NCI-H2107 treated with DMSO at 0.1 percent for 48 hours (cell line): ENCODE measurements at regions not wholly inside any gene's neighbourhood (a gene's known extent, or its start where the extent isn't known, plus 50 kb on each side); places are given as distances from the start of the nearest gene placed in this dataset.

ENCODE experiments used
- DNase-seq: peaks from one replicate; lab custom pipeline; 2025; ENCODE audit not compliant: unreplicated experiment; lab: John Stamatoyannopoulos, UW

DNA sequence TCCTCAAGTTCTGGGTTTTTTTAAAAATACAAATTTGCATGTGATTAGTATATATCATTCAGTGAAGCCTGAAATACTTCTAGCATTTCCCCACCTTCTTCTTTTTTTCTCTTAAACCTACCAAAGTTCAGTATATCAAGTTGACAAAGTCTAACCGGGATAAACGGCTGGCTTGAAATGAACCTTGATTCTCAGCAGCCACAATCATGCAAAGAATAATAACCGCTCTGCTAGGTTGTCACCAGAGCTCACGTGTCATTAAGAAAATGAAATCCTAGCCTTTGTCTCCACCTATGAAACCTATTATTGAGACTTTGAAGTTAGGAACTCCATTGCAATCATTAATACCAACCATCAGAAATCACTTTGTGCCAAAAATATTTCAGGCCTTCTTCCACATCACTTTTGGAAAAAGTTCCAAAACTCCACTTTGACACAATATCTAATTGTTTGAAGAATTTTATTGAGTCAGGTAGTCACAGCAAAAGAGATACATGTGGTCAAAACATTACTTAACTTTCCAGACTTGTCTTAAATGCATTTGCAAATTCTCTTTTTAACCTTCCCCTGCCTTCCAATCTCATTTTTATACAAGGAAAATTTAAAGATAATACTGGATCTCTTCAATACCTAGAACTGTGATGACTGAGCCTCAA lies 285.6 kb upstream of the ACVR2A start:
- no peak for DNase-seq

DNA sequence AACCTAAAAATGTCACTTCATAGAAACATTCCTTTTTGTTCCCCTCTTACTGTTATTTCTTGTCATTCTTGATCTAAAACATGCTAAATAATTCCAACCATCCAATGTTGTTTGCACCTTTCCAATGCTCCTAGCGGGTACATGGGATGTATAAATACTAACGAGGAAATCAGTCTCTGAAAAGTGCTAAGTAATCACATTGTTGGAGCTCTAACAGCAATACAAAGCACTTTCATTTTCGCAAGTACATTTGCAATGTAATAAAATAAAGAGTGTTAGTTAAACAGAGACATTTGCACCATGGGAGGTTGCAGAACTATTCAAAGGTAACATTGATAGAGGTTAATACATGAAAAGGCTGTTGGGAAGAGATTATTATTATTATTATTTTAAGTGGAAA lies 286.2 kb upstream of the ACVR2A start:
- no peak for DNase-seq

DNA sequence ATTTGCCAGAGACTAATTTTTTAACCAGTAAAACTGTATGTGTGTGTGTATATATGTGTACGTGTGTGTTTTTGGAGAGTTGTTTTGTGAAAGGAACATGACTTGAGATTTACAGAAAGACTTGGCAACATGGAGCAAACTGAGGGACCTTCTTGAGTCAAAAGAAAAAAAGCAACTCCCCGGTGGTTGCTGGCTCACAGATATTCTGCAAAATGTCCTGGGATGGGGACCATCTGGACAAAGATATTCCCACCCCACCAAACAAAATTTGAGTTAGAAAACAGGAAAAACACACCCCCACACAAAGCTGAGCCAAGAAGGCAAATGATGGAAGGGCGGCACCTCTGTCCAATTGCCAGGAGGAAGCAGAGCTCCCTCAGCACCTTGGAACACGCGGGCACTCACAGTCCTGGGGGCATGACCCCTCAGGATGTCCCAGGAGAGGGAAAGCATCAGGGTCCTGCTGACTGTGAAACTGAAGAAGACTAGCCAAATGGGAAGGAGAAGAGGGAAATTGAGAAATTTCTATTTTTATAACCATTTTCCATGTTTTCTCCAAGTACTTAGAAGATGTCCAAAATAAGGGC lies 290.2 kb upstream of the ACVR2A start:
- no peak for DNase-seq

DNA sequence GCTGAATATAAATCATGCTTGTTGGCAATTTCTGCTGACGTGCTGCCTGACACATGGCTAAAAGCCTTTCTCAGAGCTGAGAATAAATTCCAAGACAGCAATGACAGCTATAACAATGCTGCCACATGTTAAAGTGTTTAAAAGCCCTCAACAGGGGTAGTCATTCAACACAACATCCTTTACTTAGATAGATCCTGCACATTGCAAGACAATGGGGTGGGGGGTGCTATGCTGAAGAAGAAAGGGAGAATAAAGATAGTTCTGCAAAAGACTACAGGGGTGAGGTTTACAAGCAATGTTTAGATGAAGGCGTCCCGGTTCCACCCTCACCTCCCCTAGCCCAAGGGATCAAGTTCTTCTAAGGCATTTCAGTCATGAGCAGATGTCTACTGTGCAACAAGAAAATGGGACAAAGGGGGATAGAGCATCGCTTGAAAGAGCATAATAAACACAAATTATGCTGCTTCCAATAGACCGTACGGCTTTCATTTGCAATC lies 291.0 kb upstream of the ACVR2A start:
- DNase-seq: no peak

DNA sequence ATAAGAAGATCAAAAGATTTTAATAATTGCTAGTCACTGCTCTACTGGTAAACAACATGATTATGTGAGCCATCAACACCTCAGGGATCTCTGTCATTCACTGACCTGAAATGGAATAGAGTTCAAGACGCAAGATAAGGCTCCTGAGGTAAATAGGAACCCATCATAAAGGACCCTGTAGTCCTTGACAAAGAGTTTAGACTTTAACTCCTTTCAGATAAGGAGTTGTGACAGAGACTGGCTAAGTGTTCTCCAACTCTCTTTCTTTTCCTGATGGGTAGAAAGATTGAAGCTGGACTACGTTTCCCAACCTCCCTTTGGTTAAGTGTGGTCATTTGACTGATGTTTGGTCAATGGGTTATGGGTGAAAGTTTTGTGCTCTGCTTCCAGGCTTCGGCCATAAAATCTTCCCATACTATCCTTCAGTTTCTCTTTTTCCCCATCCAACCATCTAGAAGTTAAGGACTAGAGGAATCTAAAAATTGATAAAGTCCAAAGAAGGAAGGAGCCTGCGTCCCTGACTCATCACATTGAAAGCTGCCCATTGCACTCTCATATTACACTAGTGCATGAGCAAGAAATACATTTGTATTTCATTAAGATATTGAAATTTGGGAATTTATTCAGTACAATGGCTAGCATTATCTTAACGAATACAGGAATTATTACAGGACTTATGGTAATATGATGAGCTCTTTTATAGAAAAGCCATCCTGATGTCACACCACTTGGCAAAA lies 293.7 kb upstream of the ACVR2A start:
- DNase-seq: no peak

DNA sequence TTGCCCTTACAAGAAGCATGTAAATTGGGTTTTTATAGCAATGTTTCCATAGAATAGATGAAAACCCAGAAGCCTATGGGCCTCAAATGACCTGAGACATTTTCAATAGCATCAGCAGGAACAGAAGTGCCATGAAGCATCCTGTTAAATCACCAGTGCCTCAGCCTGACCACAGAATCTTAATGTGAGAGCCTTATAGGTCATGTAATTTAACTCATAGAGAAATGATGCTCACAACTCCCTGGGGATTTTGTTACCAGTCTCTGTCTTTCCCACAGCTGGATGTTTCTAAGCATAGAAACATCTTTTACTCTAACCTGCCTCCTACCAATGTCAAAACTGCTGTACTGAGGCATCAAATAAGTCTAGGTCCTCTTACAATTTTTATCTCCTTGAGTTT lies 295.8 kb upstream of the ACVR2A start:
- DNase-seq: no peak

DNA sequence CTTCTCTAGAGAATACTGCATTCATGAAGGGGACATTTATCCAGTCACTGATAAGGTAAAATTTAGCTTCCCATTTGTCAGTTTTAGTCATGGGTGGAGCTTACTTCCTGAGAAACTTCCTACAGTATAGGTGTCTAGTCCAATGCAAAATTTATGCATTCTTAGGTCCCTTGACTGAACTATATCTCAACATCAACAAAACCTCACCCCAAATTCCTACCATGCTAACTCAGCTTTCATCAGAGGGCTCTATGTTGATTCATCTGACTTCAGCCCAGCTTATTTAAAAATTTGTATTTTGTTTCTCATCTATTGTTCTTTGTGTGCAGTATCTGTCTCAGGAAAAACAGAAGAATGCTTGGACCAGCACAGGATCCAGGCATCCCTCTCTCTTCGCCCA lies 296.4 kb upstream of the ACVR2A start:
- no peak for DNase-seq

DNA sequence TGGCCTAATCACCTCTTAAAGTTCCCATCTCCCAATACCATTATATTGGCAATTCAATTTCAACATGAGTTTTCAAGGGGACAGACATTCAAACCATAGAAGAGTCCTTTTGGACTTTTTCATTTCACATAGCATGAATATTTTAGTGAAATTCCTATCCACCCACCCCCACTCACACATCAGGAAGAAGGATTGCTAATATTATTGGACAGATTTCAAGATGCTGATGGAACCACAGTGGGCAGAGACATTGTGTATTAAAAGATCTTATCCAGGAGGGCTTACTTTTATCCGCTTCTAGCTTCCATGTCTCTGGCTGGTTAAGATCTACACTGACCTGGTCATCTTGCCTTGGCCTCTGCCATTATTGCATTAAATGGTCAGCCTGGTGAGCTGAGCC lies 297.4 kb upstream of the ACVR2A start:
- DNase-seq: no peak

DNA sequence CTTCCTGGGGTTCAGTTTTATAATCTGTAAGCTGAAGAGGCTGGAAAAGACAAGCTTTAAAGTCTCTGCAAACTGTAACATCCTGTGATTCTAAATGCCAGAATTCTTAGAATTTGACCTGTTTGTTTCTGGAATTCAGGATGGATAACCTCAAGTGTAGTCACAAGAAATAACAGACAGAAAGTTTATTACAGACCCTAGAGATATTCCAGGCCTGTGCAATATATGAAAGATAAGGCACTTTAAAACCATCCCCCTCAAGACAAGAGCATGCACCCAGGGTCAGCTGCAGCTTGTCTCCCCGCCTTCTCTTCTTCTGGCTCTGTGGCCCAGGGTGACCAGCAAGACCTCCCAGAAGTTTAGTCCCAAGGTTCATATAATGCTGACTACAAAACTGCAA lies 298.7 kb upstream of the ACVR2A start:
- no peak for DNase-seq

DNA sequence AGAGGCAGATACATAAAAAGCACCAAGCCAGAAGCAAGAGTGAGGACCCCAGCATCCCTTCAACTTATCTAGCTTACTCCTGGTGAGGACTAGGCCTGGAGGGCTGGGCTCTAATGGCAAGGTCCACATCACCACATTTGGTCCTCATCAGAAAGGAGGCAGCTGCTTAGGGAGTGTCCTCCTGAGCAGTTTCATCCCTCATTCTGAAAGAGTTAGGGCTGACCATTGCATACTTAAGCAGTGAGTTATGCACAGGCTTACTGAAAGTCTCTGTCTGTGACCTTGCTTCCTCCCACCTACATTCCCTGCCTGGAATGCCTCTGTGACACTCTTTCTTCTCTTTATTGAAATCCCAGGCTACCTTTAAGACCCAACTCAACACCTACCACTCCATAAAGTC lies 301.8 kb upstream of the ACVR2A start:
- no peak for DNase-seq

DNA sequence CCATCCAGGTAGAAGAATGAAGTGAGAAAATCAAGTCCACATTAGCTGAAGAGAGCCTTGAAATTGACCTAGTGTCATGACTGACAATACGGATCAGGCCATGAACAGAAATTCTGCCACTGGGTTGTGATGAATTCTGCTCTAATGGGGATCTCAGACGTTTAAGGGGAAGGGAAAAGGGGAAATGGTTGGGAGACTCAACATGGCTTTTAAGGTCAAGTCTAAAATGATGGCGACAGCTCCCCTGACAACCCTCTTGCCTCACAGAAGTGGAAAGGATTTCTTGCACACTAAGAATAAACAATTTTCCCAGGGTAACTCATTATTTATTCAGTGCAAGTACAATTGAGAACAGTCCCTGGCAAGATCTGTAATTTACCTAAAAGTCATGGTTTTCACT lies 302.5 kb upstream of the ACVR2A start:
- DNase-seq: no peak

DNA sequence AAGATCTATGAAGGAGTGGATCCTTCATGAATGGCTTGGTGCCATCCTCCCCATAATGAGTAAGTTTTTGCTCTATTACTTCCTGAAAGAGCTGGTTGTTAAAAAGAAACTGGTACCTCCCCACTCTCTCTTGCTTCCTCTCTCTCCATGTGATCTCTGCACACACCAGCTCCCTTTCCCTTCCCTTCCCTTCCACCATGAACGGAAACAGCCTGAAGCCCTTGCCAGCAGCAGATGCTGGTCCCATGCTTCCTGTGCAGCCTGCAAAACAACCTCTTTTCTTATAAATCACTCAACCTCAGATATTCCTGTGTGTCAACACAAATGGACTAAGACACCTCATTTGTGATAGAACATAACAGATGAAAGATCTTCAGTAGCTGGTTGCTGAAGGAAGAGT lies 303.5 kb upstream of the ACVR2A start:
- no peak for DNase-seq

DNA sequence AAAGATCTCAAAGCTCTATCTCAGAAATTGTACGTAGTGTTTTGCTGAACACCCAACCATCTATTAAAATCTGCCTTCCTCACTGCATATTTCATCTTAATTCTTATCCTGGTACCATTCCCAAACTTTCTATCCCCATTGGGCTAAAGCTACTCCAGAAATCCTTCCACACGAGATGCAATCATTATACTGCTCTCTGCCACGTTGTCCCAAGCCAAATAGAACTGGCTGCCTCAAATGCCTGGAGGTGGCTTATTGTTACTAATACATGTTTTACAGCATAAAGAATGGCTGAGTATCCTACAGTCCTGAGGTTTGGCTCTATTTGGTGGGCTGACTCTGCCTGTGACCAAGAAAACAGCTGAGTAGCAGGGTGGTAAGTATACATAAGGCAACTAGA lies 306.0 kb upstream of the ACVR2A start:
- DNase-seq: no peak

DNA sequence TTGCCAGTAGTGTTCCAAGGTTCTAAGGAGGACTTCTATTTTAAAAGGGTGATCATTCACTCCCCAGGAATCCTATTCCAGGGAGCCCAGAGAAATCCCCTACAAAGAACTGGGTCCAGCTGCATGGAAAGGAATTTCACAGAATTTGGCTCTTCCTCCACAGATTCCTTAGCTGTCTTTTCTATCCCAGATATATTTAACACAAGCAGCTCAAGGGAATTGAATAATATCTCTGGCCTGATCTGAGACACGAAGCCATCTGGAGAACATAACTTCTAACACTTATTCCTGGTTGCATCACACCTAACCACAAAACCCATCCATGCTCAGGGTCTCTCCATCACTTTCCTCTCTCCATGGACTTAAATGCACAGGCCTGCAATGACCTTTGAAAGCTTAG lies 306.7 kb upstream of the ACVR2A start:
- no peak for DNase-seq

DNA sequence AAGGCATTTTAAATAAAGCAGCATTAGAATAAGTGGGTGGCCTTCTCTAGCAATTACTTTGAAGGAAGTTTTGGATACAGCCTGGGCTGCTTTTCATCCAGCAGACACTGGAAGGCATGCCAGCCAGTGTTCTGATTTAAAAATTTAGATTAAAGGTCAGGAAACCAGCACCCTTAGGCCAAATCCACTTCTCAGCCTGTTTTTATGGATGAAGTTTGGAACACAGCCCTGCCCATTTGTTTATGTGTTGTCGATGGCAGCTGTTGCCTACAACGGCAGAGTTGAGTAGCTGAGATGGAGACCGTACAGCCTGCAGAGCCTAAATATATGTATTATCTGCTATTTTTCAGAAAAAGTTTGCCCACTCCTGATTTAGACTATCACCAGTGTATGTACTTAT lies 313.6 kb upstream of the ACVR2A start:
- DNase-seq: no peak

DNA sequence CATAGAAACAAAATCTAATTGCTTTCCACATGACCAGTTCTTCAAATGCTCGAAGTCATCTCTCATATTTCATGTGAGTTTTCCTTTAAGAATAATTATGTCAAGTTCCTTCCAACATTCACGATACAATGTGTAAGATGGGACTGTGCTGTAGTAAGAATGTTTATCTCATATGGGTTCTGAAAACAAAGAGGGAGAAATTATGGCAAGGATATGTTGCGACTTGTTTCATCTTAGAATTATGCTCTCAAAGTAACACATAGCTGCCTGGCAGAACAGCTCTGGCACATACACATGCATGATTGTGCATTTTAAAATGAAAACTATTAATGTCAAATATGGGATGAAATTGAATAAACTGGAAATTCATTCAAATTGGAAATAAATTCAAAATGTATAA lies 314.8 kb upstream of the ACVR2A start:
- DNase-seq: no peak

DNA sequence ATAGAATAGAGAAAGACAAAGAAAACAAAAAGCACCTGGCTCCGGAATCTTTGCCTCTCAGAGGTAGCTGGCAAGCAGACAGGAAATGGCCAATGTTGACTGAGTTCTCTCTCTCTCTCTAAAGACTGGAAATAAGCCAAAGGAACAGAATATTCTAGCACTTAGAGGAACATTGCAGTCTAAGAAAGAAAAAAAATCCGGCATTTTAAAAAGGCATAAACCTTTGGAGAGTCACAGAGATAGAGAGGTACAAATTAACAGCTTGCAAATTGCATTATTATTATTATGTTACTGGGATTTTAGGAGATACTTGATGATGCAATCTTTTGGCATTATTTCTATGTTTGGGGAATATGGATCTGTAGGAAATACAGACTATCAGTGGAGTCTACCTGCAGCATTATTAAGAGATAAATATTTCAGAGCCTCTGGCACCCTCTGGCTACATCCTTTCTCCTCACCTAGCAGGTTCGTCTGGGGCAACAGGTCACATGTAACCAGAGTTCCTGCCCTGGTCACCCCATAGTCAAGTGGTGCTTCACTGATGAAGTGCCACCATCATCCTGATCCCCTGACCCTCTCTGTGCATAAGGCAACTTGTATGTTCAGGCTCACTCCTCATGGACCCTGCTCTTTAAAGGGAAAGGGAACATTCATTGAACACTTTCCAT lies 318.9 kb upstream of the ACVR2A start:
- peak; percentile 80 for DNase-seq

DNA sequence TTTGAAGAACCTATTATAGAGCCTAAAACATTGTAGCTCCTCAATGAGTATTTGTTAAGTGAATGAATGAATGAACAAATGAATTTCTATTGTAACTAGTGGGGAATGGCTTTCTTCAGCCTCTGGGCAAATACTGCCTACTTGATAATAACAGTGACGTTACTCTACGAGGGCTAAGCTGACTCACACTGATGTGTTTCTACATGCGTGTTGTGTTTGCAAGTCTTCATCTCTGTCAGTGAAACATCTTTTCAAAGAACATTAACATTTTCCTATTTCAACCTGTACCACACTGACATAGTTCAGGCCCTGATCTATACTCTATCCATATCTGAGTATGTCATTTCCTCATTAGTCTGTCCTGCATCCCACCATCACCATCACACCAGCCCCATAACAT lies 319.9 kb upstream of the ACVR2A start:
- no peak for DNase-seq

DNA sequence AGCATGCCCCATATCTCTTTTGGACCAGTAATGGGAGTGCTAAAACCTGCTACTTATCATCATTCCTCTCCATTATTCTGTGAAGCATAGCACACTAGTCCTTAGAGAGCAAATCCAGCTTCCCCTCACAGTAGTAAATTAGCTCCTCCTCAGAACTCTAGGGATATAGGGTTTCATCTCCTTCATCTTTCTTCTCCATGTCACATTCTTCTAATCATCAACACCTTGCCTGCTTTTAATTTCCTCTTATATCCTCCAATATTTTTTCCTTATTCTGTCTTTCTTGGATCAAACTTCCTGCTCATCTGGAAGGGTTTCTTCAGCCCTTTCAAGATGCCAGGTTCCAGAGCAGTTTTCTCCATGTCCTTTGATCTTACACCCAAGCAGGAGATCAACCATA lies 321.4 kb upstream of the ACVR2A start:
- no peak for DNase-seq

DNA sequence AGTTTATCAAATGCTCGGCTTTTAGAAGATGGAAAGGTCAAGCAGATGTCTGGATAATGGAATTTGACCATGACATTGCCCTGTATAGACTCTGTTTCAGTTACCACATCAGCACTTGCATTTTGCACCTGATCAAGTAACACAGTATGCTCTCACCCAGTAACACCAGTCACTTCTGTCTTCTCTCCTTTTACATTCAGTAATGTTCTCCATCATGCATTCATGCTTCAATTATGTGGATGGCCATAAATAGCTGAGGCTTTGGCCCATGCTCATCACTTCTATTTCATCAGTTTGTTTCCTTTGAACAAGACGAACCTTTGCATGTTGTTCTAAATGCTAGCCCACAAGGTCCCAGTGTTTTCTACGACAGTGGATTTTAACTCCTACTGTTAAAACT lies 322.9 kb upstream of the ACVR2A start:
- no peak for DNase-seq

DNA sequence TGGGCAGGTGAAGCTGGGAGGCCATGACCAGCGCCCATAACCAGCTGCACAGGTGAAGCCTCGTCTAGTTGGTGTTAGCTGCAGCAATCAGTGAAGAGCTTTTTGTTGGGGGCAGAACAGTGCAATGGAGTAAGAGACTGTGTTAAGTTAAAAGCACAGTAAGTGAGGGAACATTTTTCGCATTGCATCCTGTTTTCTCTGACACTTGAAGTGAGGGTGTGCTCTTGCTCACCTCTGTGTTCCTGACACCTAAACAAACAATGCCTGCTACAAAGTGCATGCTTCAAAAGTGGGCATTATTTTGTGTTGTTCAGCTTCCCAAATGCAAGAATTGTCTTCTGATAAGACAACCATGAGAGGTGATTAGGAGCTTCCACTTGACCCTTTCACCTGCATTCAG lies 324.0 kb upstream of the ACVR2A start:
- DNase-seq: no peak

DNA sequence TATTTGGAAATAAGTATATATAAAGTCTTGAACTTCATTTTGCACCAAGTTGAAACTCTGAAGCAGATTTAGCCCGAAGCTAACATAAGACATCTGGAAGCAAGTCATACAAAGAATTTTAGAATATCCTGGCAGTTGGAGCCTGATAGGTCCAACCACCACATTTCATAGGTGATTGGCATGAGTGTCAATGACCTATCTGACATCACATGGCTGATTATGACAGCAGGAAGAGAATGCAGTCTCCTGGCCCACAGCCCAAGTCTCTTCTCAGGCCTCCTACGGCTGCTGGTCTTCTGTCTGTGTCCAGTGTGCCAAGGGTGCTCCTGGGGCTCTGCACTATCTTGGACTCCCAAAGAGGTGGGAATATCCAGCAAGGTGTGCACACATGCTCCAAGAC lies 325.7 kb upstream of the ACVR2A start:
- no peak for DNase-seq
